Caki2 (cell line): ENCODE measurements at regions not wholly inside any gene's neighbourhood (a gene's known extent, or its start where the extent isn't known, plus 50 kb on each side); places are given as distances from the start of the nearest gene placed in this dataset.
"Not testable (repeated sequence)": the region's sequence is repeated elsewhere in the genome, so short reads cannot be mapped to it uniquely, and the experiment has no call there.

Source experiments
- DNase-seq: peaks from one replicate; pipeline ENCODE4 v3.0.0-alpha.2; 2015; ENCODE audit warnings: low read depth
- in situ Hi-C: cut with HindIII; loops from 2 replicates; pipeline ENCODE4 v1.10.0; 2016; ENCODE audit warnings: low sequenced_read_pairs, low pct_unique_long_range_greater_than_20kb, mixed read lengths

GRCh38 chr10:63801166-63801565 is 280.0 kb downstream of the REEP3 start:
- no peak for DNase-seq
- in situ Hi-C loops, result no loop called here

- DNase-seq, result no peak
Observed at GRCh38 chr10:63806330-63806729, 285.1 kb downstream of the REEP3 start.

GRCh38 chr10:63812501-63812900 is 291.3 kb downstream of the REEP3 start:
- in situ Hi-C loops, result no loop called here
- DNase-seq, result no peak

More at GRCh38 chr10:63806330-63806729, 285.1 kb downstream of the REEP3 start:
- in situ Hi-C loops, result no loop called here

GRCh38 chr10:63819753-63820329 is 298.6 kb downstream of the REEP3 start:
- DNase-seq, result peak; percentile 28
- in situ Hi-C loops, result no loop called here

- in situ Hi-C loops, result no loop called here
- DNase-seq, result no peak
Observed at GRCh38 chr10:63822496-63822895, 301.3 kb downstream of the REEP3 start.

GRCh38 chr10:63825111-63825510 is 303.9 kb downstream of the REEP3 start:
- in situ Hi-C loops, result no loop called here

GRCh38 chr10:63825766-63826165 is 304.6 kb downstream of the REEP3 start:
- in situ Hi-C loops, result no loop called here
- no peak for DNase-seq

More at GRCh38 chr10:63825111-63825510, 303.9 kb downstream of the REEP3 start:
- DNase-seq, result peak; percentile 45

- in situ Hi-C loops, DNase-seq: not testable (repeated sequence)
Observed at GRCh38 chr10:63827018-63827417, 305.8 kb downstream of the REEP3 start.

- DNase-seq, result no peak
- in situ Hi-C loops, result no loop called here
Observed at GRCh38 chr10:63829020-63829419, 307.8 kb downstream of the REEP3 start.

- no peak for DNase-seq
- in situ Hi-C loops, result no loop called here
Observed at GRCh38 chr10:63829573-63830149, 308.5 kb downstream of the REEP3 start.

GRCh38 chr10:63832686-63833085 is 311.5 kb downstream of the REEP3 start:
- in situ Hi-C loops, result no loop called here

GRCh38 chr10:63833411-63834060 is 312.3 kb downstream of the REEP3 start:
- in situ Hi-C loops, result no loop called here
- no peak for DNase-seq

More at GRCh38 chr10:63832686-63833085, 311.5 kb downstream of the REEP3 start:
- DNase-seq, result no peak

GRCh38 chr10:63836666-63837442 is 315.7 kb downstream of the REEP3 start:
- DNase-seq, result no peak
- in situ Hi-C loops, result no loop called here

- DNase-seq, result no peak
- in situ Hi-C loops, result no loop called here
Observed at GRCh38 chr10:63841761-63842160, 320.6 kb downstream of the REEP3 start.

- in situ Hi-C loops, result no loop called here
Observed at GRCh38 chr10:63843107-63843506, 321.9 kb downstream of the REEP3 start.

GRCh38 chr10:63848871-63849270 is 327.7 kb downstream of the REEP3 start:
- in situ Hi-C loops, DNase-seq: not testable (repeated sequence)

More at GRCh38 chr10:63843107-63843506, 321.9 kb downstream of the REEP3 start:
- no peak for DNase-seq

- in situ Hi-C loops, result no loop called here
- DNase-seq, result no peak
Observed at GRCh38 chr10:63862860-63863259, 341.7 kb downstream of the REEP3 start.

- in situ Hi-C loops, result no loop called here
- DNase-seq, result no peak
Observed at GRCh38 chr10:63865210-63865609, 344.0 kb downstream of the REEP3 start.
